Endodermal cell (in vitro differentiated cells): ENCODE measurements at regions not wholly inside any gene's neighbourhood (a gene's known extent, or its start where the extent isn't known, plus 50 kb on each side); places are given as distances from the start of the nearest gene placed in this dataset.
"Not testable (repeated sequence)": the region's sequence is repeated elsewhere in the genome, so short reads cannot be mapped to it uniquely, and the experiment has no call there.

ENCODE experiments used
- DNase-seq: peaks from one replicate; pipeline ENCODE4 v3.0.0-alpha.2; 2017
- H3K27ac ChIP-seq: 2 replicates; pipeline ENCODE4 v1.5.1; 2013; ENCODE audit warnings: mild to moderate bottlenecking, low read depth, low read length, moderate library complexity
- H3K27me3 ChIP-seq: 2 replicates; pipeline ENCODE4 v1.6.1; 2013; ENCODE audit warnings: mild to moderate bottlenecking, low read length, moderate library complexity; ENCODE audit not compliant: insufficient read depth, control insufficient read depth, poor library complexity, severe bottlenecking
- H3K36me3 ChIP-seq: 2 replicates; pipeline ENCODE4 v1.7.0; 2013; ENCODE audit warnings: mild to moderate bottlenecking, low read length, moderate library complexity; ENCODE audit not compliant: control insufficient read depth, insufficient read depth
- H3K4me1 ChIP-seq: one replicate; pipeline ENCODE4 v1.7.0; 2013; ENCODE audit warnings: low read length; ENCODE audit not compliant: control insufficient read depth, insufficient read depth
- H3K4me3 ChIP-seq: 2 replicates; pipeline ENCODE4 v1.5.1; 2013; ENCODE audit warnings: mild to moderate bottlenecking, low read length, moderate library complexity
- H3K9ac ChIP-seq: 2 replicates; pipeline ENCODE4 v1.6.1; 2013; ENCODE audit warnings: mild to moderate bottlenecking, low read length, moderate library complexity; ENCODE audit not compliant: poor library complexity, severe bottlenecking; ENCODE audit errors: extremely low read depth
- H3K9me3 ChIP-seq: 2 replicates; pipeline ENCODE4 v1.6.1; 2013; ENCODE audit warnings: mild to moderate bottlenecking, low read length, moderate library complexity; ENCODE audit not compliant: control insufficient read depth
- H3K27ac Mint-ChIP-seq: 2 replicates; pipeline ENCODE4 v1.8.0; 2020; ENCODE audit warnings: mixed read lengths
- H3K27me3 Mint-ChIP-seq: 2 replicates; pipeline ENCODE4 v1.8.0; 2021; ENCODE audit warnings: mild to moderate bottlenecking, mixed read lengths; ENCODE audit not compliant: insufficient read depth
- H3K36me3 Mint-ChIP-seq: 2 replicates; pipeline ENCODE4 v1.8.0; 2020; ENCODE audit warnings: low read depth, mixed read lengths
- H3K4me1 Mint-ChIP-seq: 2 replicates; pipeline ENCODE4 v1.8.0; 2020; ENCODE audit warnings: mixed read lengths
- H3K4me3 Mint-ChIP-seq: 2 replicates; pipeline ENCODE4 v1.8.0; 2020; ENCODE audit warnings: mild to moderate bottlenecking, moderate library complexity, mixed read lengths
- H3K9me3 Mint-ChIP-seq: 2 replicates; pipeline ENCODE4 v1.8.0; 2020; ENCODE audit warnings: mild to moderate bottlenecking, mixed read lengths
- WGBS, 2 experiments: methylation state at CpG; one replicate each; pipeline versions ENCODE4 v1.1.5 to v1.1.7; 2013; ENCODE audit warnings: missing lambda C conversion rate in 2 of 2, mixed read lengths in 1 of 2; ENCODE audit not compliant: insufficient coverage in 1 of 2, insufficient read length in 1 of 2; 5-methylcytosine and 5-hydroxymethylcytosine counted together
- TF ChIP-seq, protein P1 (sequence below): fragments of 200-600 bp; sonication (generic); conservative IDR thresholded peaks from 2 replicates; pipeline ENCODE4 v1.5.0; 2021; ENCODE audit warnings: antibody characterized with exemption, mild to moderate bottlenecking

DNA sequence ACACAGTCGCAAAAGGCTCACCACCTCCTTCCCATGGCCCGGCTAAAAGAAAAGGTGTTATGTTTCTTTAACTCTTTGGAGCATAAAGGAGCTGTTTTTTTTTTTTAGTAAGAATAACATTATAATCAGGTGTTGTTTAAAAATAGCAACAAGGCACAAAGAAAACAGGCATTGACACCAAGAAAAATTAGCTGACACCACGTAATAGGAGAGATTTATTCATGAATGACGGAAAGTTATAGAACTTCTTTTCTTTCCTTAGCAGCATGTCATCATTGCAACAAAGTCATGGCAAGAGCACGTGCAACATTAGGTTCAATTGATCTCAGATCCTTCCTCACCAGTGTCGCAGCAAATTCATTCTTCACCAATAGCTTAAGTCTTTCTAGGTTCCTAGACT lies 302.9 kb upstream of the ZFP42 start:
- Mint-ChIP-seq H3K4me1 (no peaks in the 10 kb centered on the region), H3K27me3 (no peaks in the 10 kb centered on the region), H3K9me3 (peaks cover 16% of the 10 kb centered on the region), H3K36me3 (no peaks in the 10 kb centered on the region), H3K4me3 (no peak overlapping the region), H3K27ac (no peak overlapping the region)
- no peak overlapping the region for H3K4me3 ChIP-seq
- no peaks in the 10 kb centered on the region for H3K27me3 ChIP-seq
- H3K9ac ChIP-seq: no peak overlapping the region
- no peaks in the 10 kb centered on the region for H3K9me3 ChIP-seq
- TF ChIP-seq, protein P1, sequence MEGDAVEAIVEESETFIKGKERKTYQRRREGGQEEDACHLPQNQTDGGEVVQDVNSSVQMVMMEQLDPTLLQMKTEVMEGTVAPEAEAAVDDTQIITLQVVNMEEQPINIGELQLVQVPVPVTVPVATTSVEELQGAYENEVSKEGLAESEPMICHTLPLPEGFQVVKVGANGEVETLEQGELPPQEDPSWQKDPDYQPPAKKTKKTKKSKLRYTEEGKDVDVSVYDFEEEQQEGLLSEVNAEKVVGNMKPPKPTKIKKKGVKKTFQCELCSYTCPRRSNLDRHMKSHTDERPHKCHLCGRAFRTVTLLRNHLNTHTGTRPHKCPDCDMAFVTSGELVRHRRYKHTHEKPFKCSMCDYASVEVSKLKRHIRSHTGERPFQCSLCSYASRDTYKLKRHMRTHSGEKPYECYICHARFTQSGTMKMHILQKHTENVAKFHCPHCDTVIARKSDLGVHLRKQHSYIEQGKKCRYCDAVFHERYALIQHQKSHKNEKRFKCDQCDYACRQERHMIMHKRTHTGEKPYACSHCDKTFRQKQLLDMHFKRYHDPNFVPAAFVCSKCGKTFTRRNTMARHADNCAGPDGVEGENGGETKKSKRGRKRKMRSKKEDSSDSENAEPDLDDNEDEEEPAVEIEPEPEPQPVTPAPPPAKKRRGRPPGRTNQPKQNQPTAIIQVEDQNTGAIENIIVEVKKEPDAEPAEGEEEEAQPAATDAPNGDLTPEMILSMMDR: no peak
- H3K4me1 ChIP-seq: no peaks in the 10 kb centered on the region
- H3K36me3 ChIP-seq: no peaks in the 10 kb centered on the region
- H3K27ac ChIP-seq: no peak overlapping the region
- no peak for DNase-seq
- WGBS, 2 experiments: 88 to 100% methylated on average over 3 to 5 of the region's 6 CpGs

DNA sequence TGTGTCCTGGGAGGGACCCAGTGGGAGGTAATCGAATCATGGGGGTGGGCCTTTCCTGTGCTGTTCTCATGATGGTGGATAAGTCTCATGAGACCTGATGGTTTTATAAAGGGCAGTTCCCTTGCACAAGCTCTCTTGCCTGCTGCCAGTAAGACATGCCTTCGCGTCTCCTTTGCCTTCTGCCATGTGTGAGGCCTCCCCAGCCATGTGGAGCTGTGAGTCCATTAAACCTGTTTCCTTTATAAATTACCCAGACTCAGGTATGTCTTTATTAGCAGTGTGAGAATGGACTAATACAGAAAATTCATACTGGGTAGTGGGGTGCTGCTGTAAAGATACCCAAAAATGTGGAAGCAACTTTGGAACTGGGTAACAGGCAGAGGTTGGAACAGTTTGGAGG lies 300.0 kb upstream of the ZFP42 start:
- H3K27ac Mint-ChIP-seq: not testable (repeated sequence)
- WGBS, 2 experiments: 89 to 100% methylated on average over 1 to 3 of the region's 3 CpGs

DNA sequence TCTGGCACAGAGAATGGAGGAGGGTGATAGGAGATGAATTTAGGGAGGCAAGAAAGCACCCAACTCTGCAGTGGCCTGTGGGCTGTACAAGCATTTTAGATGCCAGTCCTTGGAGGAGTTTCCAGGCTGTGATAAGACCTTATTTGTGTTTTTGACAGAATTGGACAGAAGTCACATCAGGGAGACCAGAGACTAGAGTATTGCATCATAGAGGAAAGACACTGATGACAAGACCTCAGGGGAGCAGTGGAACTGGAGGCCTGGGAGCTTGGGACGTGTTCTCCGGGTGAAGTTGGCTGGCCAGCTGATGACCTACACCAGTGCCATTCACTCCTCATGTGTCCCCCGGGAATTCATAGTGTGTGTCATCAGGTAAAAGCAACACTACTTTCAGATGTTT lies 284.0 kb upstream of the ZFP42 start:
- Histone ChIP-seq H3K4me3 (no peak overlapping the region), H3K27me3 (no peaks in the 10 kb centered on the region), H3K4me1 (no peaks in the 10 kb centered on the region), H3K27ac (no peak overlapping the region), H3K9me3 (no peaks in the 10 kb centered on the region), H3K9ac (no peak overlapping the region), H3K36me3 (no peaks in the 10 kb centered on the region)
- Mint-ChIP-seq H3K4me1 (no peaks in the 10 kb centered on the region), H3K27me3 (no peaks in the 10 kb centered on the region), H3K4me3 (no peak overlapping the region), H3K27ac (no peak overlapping the region), H3K9me3 (peaks cover 3% of the 10 kb centered on the region), H3K36me3 (no peaks in the 10 kb centered on the region)
- 92 to 97% methylated on average over 3 of the region's 3 CpGs for WGBS, 2 experiments
- no peak for DNase-seq
- TF ChIP-seq, protein P1: no peak

More for the DNA sequence above, 300.0 kb upstream of the ZFP42 start:
- not testable (repeated sequence) for H3K27me3 ChIP-seq, H3K36me3 Mint-ChIP-seq, H3K4me3 Mint-ChIP-seq, H3K4me1 ChIP-seq, H3K27ac ChIP-seq, H3K4me1 Mint-ChIP-seq, H3K9me3 ChIP-seq, H3K4me3 ChIP-seq, H3K9ac ChIP-seq, H3K36me3 ChIP-seq, H3K27me3 Mint-ChIP-seq, DNase-seq
- H3K9me3 Mint-ChIP-seq: peaks cover 22% of the 10 kb centered on the region

DNA sequence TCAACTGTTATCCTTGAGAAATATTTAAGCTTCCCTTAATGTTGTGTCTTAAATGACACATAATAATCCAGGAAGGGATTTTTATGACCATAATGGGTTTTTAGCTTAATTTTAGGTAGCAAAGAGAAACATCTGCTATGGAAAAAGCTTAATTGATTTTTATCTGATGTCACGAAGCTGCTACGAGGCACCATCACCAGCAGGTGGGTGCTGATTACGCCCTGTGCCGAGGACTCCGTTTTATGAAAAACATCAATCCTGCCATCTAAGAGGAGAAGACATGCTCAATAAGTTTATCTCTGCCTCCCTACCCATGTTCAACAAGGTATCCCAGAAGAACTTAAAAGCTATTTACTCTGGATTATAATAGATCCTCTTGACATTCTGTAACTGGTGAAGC lies 280.6 kb upstream of the ZFP42 start:
- Histone ChIP-seq H3K9me3 (no peaks in the 10 kb centered on the region), H3K9ac (no peak overlapping the region), H3K27ac (no peak overlapping the region), H3K27me3 (no peaks in the 10 kb centered on the region), H3K4me3 (no peak overlapping the region), H3K4me1 (no peaks in the 10 kb centered on the region), H3K36me3 (no peaks in the 10 kb centered on the region)
- Mint-ChIP-seq H3K27me3 (no peaks in the 10 kb centered on the region), H3K4me1 (no peaks in the 10 kb centered on the region), H3K4me3 (no peak overlapping the region), H3K27ac (no peak overlapping the region), H3K36me3 (no peaks in the 10 kb centered on the region), H3K9me3 (no peaks in the 10 kb centered on the region)
- 95 to 100% methylated on average over 2 to 5 of the region's 5 CpGs for WGBS, 2 experiments
- DNase-seq: no peak
- TF ChIP-seq, protein P1: peak; percentile 58
